ENCODE measurements at regions not wholly inside any gene's neighbourhood (a gene's known extent, or its start where the extent isn't known, plus 50 kb on each side); places are given as distances from the start of the nearest gene placed in this dataset.

DNA sequence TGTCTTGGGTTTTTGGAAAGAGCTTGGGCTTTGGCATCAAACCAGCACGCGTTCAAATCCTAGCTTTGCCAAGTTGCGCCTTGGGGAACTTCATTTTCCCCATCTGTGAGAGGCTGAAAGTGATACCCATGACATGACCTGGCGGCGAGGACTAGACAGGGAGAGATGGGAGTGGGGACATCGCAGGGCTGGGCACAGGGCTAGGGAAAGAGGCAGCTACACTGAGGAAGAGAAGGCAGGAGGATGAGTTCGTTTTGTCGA lies 202.9 kb downstream of the IRF8 start:
- TF ChIP-seq POLR2AphosphoS5 (IDR thresholded peaks at IDR 0.05; ENCODE audit: low read depth, low read length) (no peak), POLR2A (IDR thresholded peaks at IDR 0.05; ENCODE audit: low read depth, low read length) (no peak)
